HUES64 (cell line): ENCODE measurements at regions not wholly inside any gene's neighbourhood (a gene's known extent, or its start where the extent isn't known, plus 50 kb on each side); places are given as distances from the start of the nearest gene placed in this dataset.

Experiments used
- H3K27ac ChIP-seq: 2 replicates; pipeline ENCODE4 v1.7.0; 2013; ENCODE audit warnings: low read depth, low read length, inconsistent platforms
- H3K27me3 ChIP-seq: 2 replicates; pipeline ENCODE4 v1.6.1; 2013; ENCODE audit warnings: mild to moderate bottlenecking, low read length; ENCODE audit not compliant: insufficient read depth
- H3K36me3 ChIP-seq: 2 replicates; pipeline ENCODE4 v1.6.1; 2013; ENCODE audit warnings: mild to moderate bottlenecking, low read length; ENCODE audit not compliant: insufficient read depth
- H3K4me1 ChIP-seq: 2 replicates; pipeline ENCODE4 v1.6.1; 2013; ENCODE audit warnings: mild to moderate bottlenecking, low read length, moderate library complexity; ENCODE audit not compliant: insufficient read depth
- H3K4me3 ChIP-seq: 2 replicates; pipeline ENCODE4 v1.5.1; 2013; ENCODE audit warnings: mild to moderate bottlenecking, low read length, moderate library complexity
- H3K9ac ChIP-seq: 2 replicates; pipeline ENCODE4 v1.6.1; 2013; ENCODE audit warnings: mild to moderate bottlenecking, low read depth, low read length
- H3K9me3 ChIP-seq: 2 replicates; pipeline ENCODE4 v1.6.1; 2013; ENCODE audit warnings: low read depth, low read length; ENCODE audit not compliant: insufficient read depth
- WGBS: fragments of 150-250, 120-280 bp; methylation state at CpG from one replicate; pipeline ENCODE4 v1.1.7; 2013; ENCODE audit warnings: missing lambda C conversion rate; 5-methylcytosine and 5-hydroxymethylcytosine counted together

GRCh38 chr18:1229634-1230033, 325.0 kb downstream of the ADCYAP1 start:
- H3K9me3 ChIP-seq: peaks cover 18% of the 10 kb centered on the region; the same call in 1 of the 2 replicates
- H3K9ac ChIP-seq: no peak overlapping the region
- no peak overlapping the region for H3K27ac ChIP-seq
- no peaks in the 10 kb centered on the region for H3K4me1 ChIP-seq
- no peak overlapping the region for H3K4me3 ChIP-seq
- no peaks in the 10 kb centered on the region for H3K36me3 ChIP-seq
- H3K27me3 ChIP-seq: no peaks in the 10 kb centered on the region
- WGBS: 96% methylated on average over 2 of the region's 2 CpGs

GRCh38 chr18:1232867-1233266, 328.2 kb downstream of the ADCYAP1 start:
- peaks cover 35% of the 10 kb centered on the region; the same call in 1 of the 2 replicates for H3K9me3 ChIP-seq
- no peaks in the 10 kb centered on the region for H3K36me3 ChIP-seq
- H3K27me3 ChIP-seq: no peaks in the 10 kb centered on the region
- no peak overlapping the region for H3K9ac ChIP-seq
- no peak overlapping the region for H3K4me3 ChIP-seq
- no peaks in the 10 kb centered on the region; the same call in 1 of the 2 replicates for H3K4me1 ChIP-seq
- no peak overlapping the region for H3K27ac ChIP-seq

- Histone ChIP-seq H3K9ac (no peak overlapping the region), H3K27me3 (no peaks in the 10 kb centered on the region), H3K27ac (no peak overlapping the region), H3K36me3 (no peaks in the 10 kb centered on the region), H3K4me3 (no peak overlapping the region), H3K9me3 (peaks cover 8% of the 10 kb centered on the region; the same call in 1 of the 2 replicates), H3K4me1 (no peaks in the 10 kb centered on the region; the same call in 1 of the 2 replicates)
- WGBS: 96% methylated on average over 4 of the region's 4 CpGs
Measured at GRCh38 chr18:1240701-1241100, 336.0 kb downstream of the ADCYAP1 start.

GRCh38 chr18:1244397-1245122, 339.9 kb downstream of the ADCYAP1 start:
- Histone ChIP-seq H3K9me3 (no peaks in the 10 kb centered on the region), H3K27me3 (no peaks in the 10 kb centered on the region), H3K36me3 (no peaks in the 10 kb centered on the region), H3K4me3 (no peak overlapping the region), H3K9ac (no peak overlapping the region), H3K4me1 (no peaks in the 10 kb centered on the region), H3K27ac (no peak overlapping the region)
- WGBS: 96% methylated on average over 2 of the region's 3 CpGs

- Histone ChIP-seq H3K27me3 (no peaks in the 10 kb centered on the region), H3K27ac (no peak overlapping the region), H3K9ac (no peak overlapping the region), H3K4me1 (no peaks in the 10 kb centered on the region), H3K36me3 (no peaks in the 10 kb centered on the region), H3K9me3 (no peaks in the 10 kb centered on the region), H3K4me3 (no peak overlapping the region)
- 93% methylated on average over 9 of the region's 9 CpGs for WGBS
Measured at GRCh38 chr18:1246827-1247226, 342.2 kb downstream of the ADCYAP1 start.

- Histone ChIP-seq H3K4me3 (no peak overlapping the region), H3K4me1 (peaks cover 10% of the 10 kb centered on the region), H3K36me3 (no peaks in the 10 kb centered on the region), H3K27ac (no peak overlapping the region), H3K9me3 (no peaks in the 10 kb centered on the region), H3K27me3 (no peaks in the 10 kb centered on the region), H3K9ac (no peak overlapping the region)
- 100% methylated on average over 1 of the region's 1 CpG for WGBS
Measured at GRCh38 chr18:1252534-1252933, 347.9 kb downstream of the ADCYAP1 start.

- no peaks in the 10 kb centered on the region for H3K27me3 ChIP-seq
- H3K9me3 ChIP-seq: no peaks in the 10 kb centered on the region
- 97% methylated on average over 1 of the region's 1 CpG for WGBS
- H3K27ac ChIP-seq: no peak overlapping the region
- H3K36me3 ChIP-seq: no peaks in the 10 kb centered on the region
- no peak overlapping the region for H3K9ac ChIP-seq
- H3K4me1 ChIP-seq: peaks cover 10% of the 10 kb centered on the region
- H3K4me3 ChIP-seq: no peak overlapping the region
Measured at GRCh38 chr18:1252936-1253335, 348.3 kb downstream of the ADCYAP1 start.

- H3K36me3 ChIP-seq: no peaks in the 10 kb centered on the region
- 88% methylated on average over 3 of the region's 3 CpGs for WGBS
- H3K9ac ChIP-seq: no peak overlapping the region
- H3K4me1 ChIP-seq: peaks cover 10% of the 10 kb centered on the region
- H3K27me3 ChIP-seq: no peaks in the 10 kb centered on the region
- no peak overlapping the region for H3K27ac ChIP-seq
- no peak overlapping the region for H3K4me3 ChIP-seq
- no peaks in the 10 kb centered on the region for H3K9me3 ChIP-seq
Measured at GRCh38 chr18:1253827-1254226, 349.2 kb downstream of the ADCYAP1 start.

- Histone ChIP-seq H3K9ac (no peak overlapping the region), H3K4me1 (no peaks in the 10 kb centered on the region), H3K36me3 (no peaks in the 10 kb centered on the region), H3K27ac (no peak overlapping the region), H3K27me3 (no peaks in the 10 kb centered on the region), H3K4me3 (no peak overlapping the region), H3K9me3 (peaks cover 12% of the 10 kb centered on the region)
- 100% methylated on average over 2 of the region's 3 CpGs for WGBS
Measured at GRCh38 chr18:1261054-1261453, 356.4 kb downstream of the ADCYAP1 start.

- 100% methylated on average over 2 of the region's 2 CpGs for WGBS
Measured at GRCh38 chr18:1267021-1267420, 362.4 kb downstream of the ADCYAP1 start.

GRCh38 chr18:1270081-1270480, 365.4 kb downstream of the ADCYAP1 start:
- Histone ChIP-seq H3K4me1 (no peaks in the 10 kb centered on the region), H3K4me3 (no peak overlapping the region)
- 79% methylated on average over 2 of the region's 2 CpGs for WGBS

More at GRCh38 chr18:1267021-1267420, 362.4 kb downstream of the ADCYAP1 start:
- Histone ChIP-seq H3K9ac (no peak overlapping the region), H3K27ac (no peak overlapping the region), H3K4me3 (no peak overlapping the region), H3K36me3 (no peaks in the 10 kb centered on the region), H3K27me3 (no peaks in the 10 kb centered on the region), H3K9me3 (no peaks in the 10 kb centered on the region), H3K4me1 (no peaks in the 10 kb centered on the region)

GRCh38 chr18:1273469-1273868, 368.8 kb downstream of the ADCYAP1 start:
- 98% methylated on average over 2 of the region's 2 CpGs for WGBS
- Histone ChIP-seq H3K9ac (no peak overlapping the region), H3K4me3 (no peak overlapping the region), H3K4me1 (no peaks in the 10 kb centered on the region), H3K9me3 (no peaks in the 10 kb centered on the region), H3K36me3 (no peaks in the 10 kb centered on the region), H3K27ac (no peak overlapping the region), H3K27me3 (no peaks in the 10 kb centered on the region)

More at GRCh38 chr18:1270081-1270480, 365.4 kb downstream of the ADCYAP1 start:
- H3K36me3 ChIP-seq: no peaks in the 10 kb centered on the region
- no peaks in the 10 kb centered on the region for H3K27me3 ChIP-seq
- H3K9me3 ChIP-seq: no peaks in the 10 kb centered on the region
- no peak overlapping the region for H3K9ac ChIP-seq
- no peak overlapping the region for H3K27ac ChIP-seq
